IPS-15b (cell line): ENCODE measurements at regions not wholly inside any gene's neighbourhood (a gene's known extent, or its start where the extent isn't known, plus 50 kb on each side); places are given as distances from the start of the nearest gene placed in this dataset.
"Not testable (repeated sequence)": the region's sequence is repeated elsewhere in the genome, so short reads cannot be mapped to it uniquely, and the experiment has no call there.

Source experiments
- H3K27me3 ChIP-seq: one replicate; pipeline ENCODE4 v1.6.1; 2013; ENCODE audit warnings: low read length; ENCODE audit not compliant: control insufficient read depth, insufficient read depth
- H3K36me3 ChIP-seq: one replicate; pipeline ENCODE4 v1.6.1; 2013; ENCODE audit warnings: low read length; ENCODE audit not compliant: control insufficient read depth, insufficient read depth
- H3K4me1 ChIP-seq: one replicate; pipeline ENCODE4 v1.6.1; 2013; ENCODE audit warnings: mild to moderate bottlenecking, low read length; ENCODE audit not compliant: control insufficient read depth, insufficient read depth
- H3K4me3 ChIP-seq: one replicate; pipeline ENCODE4 v1.5.1; 2013; ENCODE audit warnings: low read depth, low read length
- H3K9ac ChIP-seq: one replicate; pipeline ENCODE4 v1.6.1; 2013; ENCODE audit warnings: low read depth, mild to moderate bottlenecking, low read length
- H3K9me3 ChIP-seq: one replicate; pipeline ENCODE4 v1.6.1; 2013; ENCODE audit warnings: mild to moderate bottlenecking, low read length; ENCODE audit not compliant: control insufficient read depth, insufficient read depth

- H3K4me3 ChIP-seq: no peak overlapping the region
- no peaks in the 10 kb centered on the region for H3K4me1 ChIP-seq
- no peaks in the 10 kb centered on the region for H3K9me3 ChIP-seq
- no peak overlapping the region for H3K9ac ChIP-seq
- no peaks in the 10 kb centered on the region for H3K36me3 ChIP-seq
- no peaks in the 10 kb centered on the region for H3K27me3 ChIP-seq
These were observed 141.7 kb upstream of the RAI2 start for GRCh38 chrX:18002791-18003190.

- H3K27me3 ChIP-seq: no peaks in the 10 kb centered on the region
- no peaks in the 10 kb centered on the region for H3K9me3 ChIP-seq
- H3K9ac ChIP-seq: no peak overlapping the region
- no peaks in the 10 kb centered on the region for H3K4me1 ChIP-seq
- no peaks in the 10 kb centered on the region for H3K36me3 ChIP-seq
- H3K4me3 ChIP-seq: no peak overlapping the region
These were observed 133.3 kb upstream of the RAI2 start for GRCh38 chrX:17994429-17994828.

GRCh38 chrX:17993062-17993461 is 132.0 kb upstream of the RAI2 start:
- no peaks in the 10 kb centered on the region for H3K27me3 ChIP-seq
- no peak overlapping the region for H3K9ac ChIP-seq
- no peaks in the 10 kb centered on the region for H3K4me1 ChIP-seq

GRCh38 chrX:17990532-17990931 is 129.4 kb upstream of the RAI2 start:
- no peaks in the 10 kb centered on the region for H3K27me3 ChIP-seq

More at GRCh38 chrX:17993062-17993461, 132.0 kb upstream of the RAI2 start:
- no peak overlapping the region for H3K4me3 ChIP-seq
- H3K36me3 ChIP-seq: no peaks in the 10 kb centered on the region
- no peaks in the 10 kb centered on the region for H3K9me3 ChIP-seq

GRCh38 chrX:17987783-17988182 is 126.7 kb upstream of the RAI2 start:
- no peaks in the 10 kb centered on the region for H3K36me3 ChIP-seq
- H3K4me1 ChIP-seq: no peaks in the 10 kb centered on the region
- H3K4me3 ChIP-seq: no peak overlapping the region
- no peak overlapping the region for H3K9ac ChIP-seq
- H3K9me3 ChIP-seq: no peaks in the 10 kb centered on the region
- H3K27me3 ChIP-seq: no peaks in the 10 kb centered on the region

More at GRCh38 chrX:17990532-17990931, 129.4 kb upstream of the RAI2 start:
- H3K4me1 ChIP-seq: no peaks in the 10 kb centered on the region
- no peaks in the 10 kb centered on the region for H3K36me3 ChIP-seq
- no peak overlapping the region for H3K4me3 ChIP-seq
- no peak overlapping the region for H3K9ac ChIP-seq
- no peaks in the 10 kb centered on the region for H3K9me3 ChIP-seq

- H3K36me3 ChIP-seq: no peaks in the 10 kb centered on the region
- H3K4me1 ChIP-seq: no peaks in the 10 kb centered on the region
- no peaks in the 10 kb centered on the region for H3K9me3 ChIP-seq
- H3K9ac ChIP-seq: no peak overlapping the region
- H3K4me3 ChIP-seq: no peak overlapping the region
- no peaks in the 10 kb centered on the region for H3K27me3 ChIP-seq
These were observed 125.9 kb upstream of the RAI2 start for GRCh38 chrX:17986977-17987376.

GRCh38 chrX:17986440-17986839 is 125.3 kb upstream of the RAI2 start:
- no peaks in the 10 kb centered on the region for H3K36me3 ChIP-seq
- no peaks in the 10 kb centered on the region for H3K4me1 ChIP-seq
- H3K9me3 ChIP-seq: no peaks in the 10 kb centered on the region
- H3K9ac ChIP-seq: no peak overlapping the region
- H3K27me3 ChIP-seq: no peaks in the 10 kb centered on the region
- H3K4me3 ChIP-seq: no peak overlapping the region

GRCh38 chrX:17984415-17984814 is 123.3 kb upstream of the RAI2 start:
- Histone ChIP-seq H3K4me1 (no peaks in the 10 kb centered on the region), H3K27me3 (no peaks in the 10 kb centered on the region), H3K36me3 (no peaks in the 10 kb centered on the region), H3K4me3 (no peak overlapping the region), H3K9me3 (peaks cover 3% of the 10 kb centered on the region), H3K9ac (no peak overlapping the region)

GRCh38 chrX:17983389-17983788 is 122.3 kb upstream of the RAI2 start:
- Histone ChIP-seq H3K27me3 (no peaks in the 10 kb centered on the region), H3K9ac (no peak overlapping the region), H3K9me3 (peaks cover 3% of the 10 kb centered on the region), H3K4me1 (no peaks in the 10 kb centered on the region), H3K36me3 (no peaks in the 10 kb centered on the region), H3K4me3 (no peak overlapping the region)

GRCh38 chrX:17977696-17978095 is 116.6 kb upstream of the RAI2 start:
- peaks cover 3% of the 10 kb centered on the region for H3K9me3 ChIP-seq
- H3K4me1 ChIP-seq: no peaks in the 10 kb centered on the region
- H3K27me3 ChIP-seq: no peaks in the 10 kb centered on the region
- no peak overlapping the region for H3K9ac ChIP-seq
- no peaks in the 10 kb centered on the region for H3K36me3 ChIP-seq
- no peak overlapping the region for H3K4me3 ChIP-seq

- Histone ChIP-seq H3K36me3 (no peaks in the 10 kb centered on the region), H3K27me3 (no peaks in the 10 kb centered on the region), H3K4me3 (no peak overlapping the region), H3K9ac (no peak overlapping the region), H3K4me1 (no peaks in the 10 kb centered on the region), H3K9me3 (peaks cover 3% of the 10 kb centered on the region)
These were observed 115.9 kb upstream of the RAI2 start for GRCh38 chrX:17976955-17977354.

GRCh38 chrX:17975349-17975748 is 114.3 kb upstream of the RAI2 start:
- not testable (repeated sequence) for H3K4me3 ChIP-seq, H3K27me3 ChIP-seq, H3K9me3 ChIP-seq, H3K9ac ChIP-seq, H3K4me1 ChIP-seq, H3K36me3 ChIP-seq

GRCh38 chrX:17968367-17968766 is 107.3 kb upstream of the RAI2 start:
- Histone ChIP-seq H3K36me3 (no peaks in the 10 kb centered on the region), H3K27me3 (no peaks in the 10 kb centered on the region), H3K9me3 (peaks cover 4% of the 10 kb centered on the region), H3K9ac (no peak overlapping the region), H3K4me3 (no peak overlapping the region), H3K4me1 (peaks cover 5% of the 10 kb centered on the region)
